Lung (tissue), 11 donors: ENCODE measurements at regions not wholly inside any gene's neighbourhood (a gene's known extent, or its start where the extent isn't known, plus 50 kb on each side); places are given as distances from the start of the nearest gene placed in this dataset.

Experiments
- ATAC-seq: fragments of 200-7000 bp; cut with Tn5 transposase; one replicate; pipeline ENCODE4 v1.9.1; 2020; ENCODE audit warnings: moderate number of reproducible peaks; ENCODE audit not compliant: insufficient read depth, low FRiP score
- DNase-seq, 3 donors: peaks; one replicate each; pipeline ENCODE4 v3.0.0-alpha.2; 2013 to 2017
- H3K27ac ChIP-seq, 2 donors: one replicate each; pipeline ENCODE4 v1.5.1; 2013; ENCODE audit warnings: mild to moderate bottlenecking in 2 of 2, moderate library complexity in 2 of 2, control low read depth in 1 of 2, inconsistent platforms in 1 of 2, low read depth in 1 of 2, low read length in 1 of 2
- H3K27me3 ChIP-seq, 3 donors: one replicate each; pipeline ENCODE4 v1.5.1; 2013; ENCODE audit warnings: low read length in 2 of 3; ENCODE audit not compliant: control insufficient read depth in 3 of 3, insufficient read depth in 3 of 3
- H3K36me3 ChIP-seq, 4 donors: one replicate each; pipeline ENCODE4 v1.5.1; 2013; ENCODE audit warnings: low read length in 4 of 4, mild to moderate bottlenecking in 1 of 4, moderate library complexity in 1 of 4; ENCODE audit not compliant: control insufficient read depth in 4 of 4, insufficient read depth in 4 of 4
- H3K4me1 ChIP-seq, 5 donors: one replicate each; pipeline ENCODE4 v1.5.1; 2013; ENCODE audit warnings: low read length in 5 of 5, mild to moderate bottlenecking in 2 of 5, moderate library complexity in 1 of 5; ENCODE audit not compliant: control insufficient read depth in 5 of 5, insufficient read depth in 5 of 5
- H3K4me3 ChIP-seq: one replicate; pipeline ENCODE4 v1.5.1; 2013; ENCODE audit warnings: mild to moderate bottlenecking, control low read depth, moderate library complexity
- H3K9ac ChIP-seq, 2 donors: one replicate each; pipeline ENCODE4 v1.5.1; 2013; ENCODE audit warnings: low read length in 2 of 2, control low read depth in 1 of 2; ENCODE audit not compliant: insufficient read depth in 1 of 2
- H3K9me3 ChIP-seq, 4 donors: one replicate each; pipeline ENCODE4 v1.5.1; 2013; ENCODE audit warnings: low read length in 3 of 4, mild to moderate bottlenecking in 1 of 4, moderate library complexity in 1 of 4; ENCODE audit not compliant: control insufficient read depth in 4 of 4, insufficient read depth in 3 of 4
- CTCF ChIP-seq: IDR thresholded peaks from 2 replicates; pipeline ENCODE4 v1.5.1; 2012; ENCODE audit warnings: mild to moderate bottlenecking; ENCODE audit errors: control extremely low read depth, extremely low read depth
- WGBS, 2 donors: extraction: QIAGEN DNeasy Blood & Tissue Kit; methylation state at CpG; one replicate each; pipeline ENCODE4 v1.1.7; 2013; 5-methylcytosine and 5-hydroxymethylcytosine counted together
- donor health status: control.
- donor health status: control.
- donor health status: Bipolar disorder and iron deficiency.
- donor health status: healthy.
- donor health status: DM: yes; HTN: yes; CAD: no.

- H3K27me3 ChIP-seq: no peaks in the 10 kb centered on the region
- 44 to 64% methylated on average over 2 of the region's 2 CpGs for WGBS, 2 donors
- TF ChIP-seq CTCF: no peak
- no peak overlapping the region for H3K4me3 ChIP-seq
- H3K4me1 ChIP-seq: peaks cover 0 to 35% (median 4%) of the 10 kb centered on the region in 5 donors
- H3K9me3 ChIP-seq: peaks cover 0 to 1% (median 0%) of the 10 kb centered on the region in 4 donors
- ATAC-seq: no peak
- peak; percentile 67 to 93 (median 91) for DNase-seq
- H3K36me3 ChIP-seq: no peaks in the 10 kb centered on the region
- no peak overlapping the region for H3K27ac ChIP-seq
- no peak overlapping the region for H3K9ac ChIP-seq
Observed at GRCh38 chr17:70276906-70277305, 107.6 kb downstream of the KCNJ2 start.

- H3K9me3 ChIP-seq: peaks cover 0 to 1% (median 0%) of the 10 kb centered on the region in 4 donors
- peak; percentile 88 to 97 (median 96) for DNase-seq
- no peak overlapping the region for H3K4me3 ChIP-seq
- peaks cover 0 to 35% (median 4%) of the 10 kb centered on the region in 5 donors for H3K4me1 ChIP-seq
- no peak overlapping the region for H3K9ac ChIP-seq
- no peaks in the 10 kb centered on the region for H3K36me3 ChIP-seq
- H3K27me3 ChIP-seq: no peaks in the 10 kb centered on the region
- no peak for ATAC-seq
- H3K27ac ChIP-seq: peak overlapping the region in 1 of 2 donors; percentile 48
- WGBS, 2 donors: 52 to 71% methylated on average over 5 of the region's 5 CpGs
- TF ChIP-seq CTCF: no peak
Observed at GRCh38 chr17:70278844-70279462, 109.6 kb downstream of the KCNJ2 start.

GRCh38 chr17:70286391-70286790 lies 117.1 kb downstream of the KCNJ2 start:
- Histone ChIP-seq H3K36me3 (no peaks in the 10 kb centered on the region), H3K27me3 (no peaks in the 10 kb centered on the region), H3K4me3 (no peak overlapping the region), H3K9me3 (no peaks in the 10 kb centered on the region), H3K27ac (no peak overlapping the region), H3K9ac (no peak overlapping the region), H3K4me1 (peaks cover 0 to 2% (median 0%) of the 10 kb centered on the region in 5 donors)
- no peak for DNase-seq
- no peak for TF ChIP-seq CTCF
- 77 to 84% methylated on average over 3 of the region's 3 CpGs for WGBS, 2 donors
- no peak for ATAC-seq
